KMS-11 (cell line): ENCODE measurements at regions not wholly inside any gene's neighbourhood (a gene's known extent, or its start where the extent isn't known, plus 50 kb on each side); places are given as distances from the start of the nearest gene placed in this dataset.
"Not testable (repeated sequence)": the region's sequence is repeated elsewhere in the genome, so short reads cannot be mapped to it uniquely, and the experiment has no call there.

Experiments
- H2AFZ ChIP-seq: fragments of 200-600 bp; sonication (generic); 2 replicates; pipeline ENCODE4 v1.6.1; 2016; ENCODE audit warnings: antibody characterized with exemption, mixed run types, low read depth
- H3K27ac ChIP-seq: fragments of 200-600 bp; sonication (generic); 2 replicates; pipeline ENCODE4 v1.6.1; 2016; ENCODE audit warnings: mild to moderate bottlenecking, mixed run types
- H3K27me3 ChIP-seq: fragments of 200-600 bp; sonication (generic); 2 replicates; pipeline ENCODE4 v1.6.1; 2017; ENCODE audit warnings: mild to moderate bottlenecking, low read depth, mixed run types, moderate library complexity; ENCODE audit not compliant: insufficient read depth
- H3K36me3 ChIP-seq: fragments of 200-600 bp; sonication (generic); 2 replicates; pipeline ENCODE4 v1.6.1; 2017; ENCODE audit warnings: mild to moderate bottlenecking, mixed run types; ENCODE audit not compliant: insufficient read depth
- H3K4me1 ChIP-seq: fragments of 200-600 bp; sonication (generic); 2 replicates; pipeline ENCODE4 v1.6.1; 2016; ENCODE audit warnings: mild to moderate bottlenecking, low read depth, mixed run types; ENCODE audit not compliant: poor library complexity, severe bottlenecking
- H3K4me2 ChIP-seq: fragments of 200-600 bp; sonication (generic); 2 replicates; pipeline ENCODE4 v1.7.0; 2016; ENCODE audit warnings: mild to moderate bottlenecking, mixed run types
- H3K4me3 ChIP-seq: fragments of 200-600 bp; sonication (generic); IDR thresholded peaks from 2 replicates; pipeline ENCODE4 v1.6.1; 2017; ENCODE audit warnings: low read depth, low read length, mixed read lengths; ENCODE audit not compliant: insufficient read depth
- H3K79me2 ChIP-seq: fragments of 200-600 bp; sonication (generic); 2 replicates; pipeline ENCODE4 v1.6.1; 2016; ENCODE audit warnings: low read depth, mixed run types; ENCODE audit not compliant: insufficient read depth
- H3K9ac ChIP-seq: fragments of 200-600 bp; sonication (generic); 2 replicates; pipeline ENCODE4 v1.6.1; 2016; ENCODE audit warnings: mild to moderate bottlenecking, mixed run types
- H4K20me1 ChIP-seq: fragments of 200-600 bp; sonication (generic); 2 replicates; pipeline ENCODE4 v1.6.1; 2016; ENCODE audit warnings: mild to moderate bottlenecking, mixed run types; ENCODE audit not compliant: insufficient read depth
- CTCF ChIP-seq: fragments of 200-600 bp; sonication (generic); conservative IDR thresholded peaks from 2 replicates; pipeline ENCODE4 v1.6.1; 2017; ENCODE audit warnings: low read depth, mild to moderate bottlenecking, antibody characterized with exemption, low read length, moderate library complexity, mixed read lengths

DNA sequence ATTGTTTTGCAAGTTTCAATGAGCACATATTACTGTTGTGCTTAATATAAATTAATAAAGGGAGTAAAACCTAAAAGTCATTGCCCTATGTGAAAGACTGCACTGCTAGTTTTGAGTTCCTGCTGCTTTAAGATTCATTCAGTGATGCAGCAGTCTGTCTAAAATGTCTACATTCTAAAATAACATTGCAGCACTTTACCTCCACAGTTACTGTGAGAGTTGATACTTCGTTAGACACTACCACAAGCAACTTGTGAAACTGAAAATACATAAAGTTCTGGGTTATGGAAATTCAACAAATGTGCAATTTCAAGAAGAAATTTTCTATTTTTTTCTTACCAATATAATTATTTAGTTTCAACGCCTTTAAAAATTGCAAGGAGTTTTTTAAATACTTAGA lies 1175.2 kb upstream of the DIAPH2 start:
- Histone ChIP-seq H3K4me1 (peaks cover 9% of the 10 kb centered on the region), H3K4me2 (no peak overlapping the region; the same call in 1 of the 2 replicates), H3K9ac (no peak overlapping the region)

GRCh38 chrX:95524018-95524417 lies 1160.6 kb upstream of the DIAPH2 start:
- H3K9ac ChIP-seq, result not testable (repeated sequence)

More for the DNA sequence above, 1175.2 kb upstream of the DIAPH2 start:
- Histone ChIP-seq H4K20me1 (no peaks in the 10 kb centered on the region), H3K27ac (no peak overlapping the region), H2AFZ (no peak overlapping the region), H3K79me2 (no peaks in the 10 kb centered on the region), H3K4me3 (no peak overlapping the region), H3K36me3 (no peaks in the 10 kb centered on the region), H3K27me3 (no peaks in the 10 kb centered on the region)
- TF ChIP-seq CTCF, result no peak

DNA sequence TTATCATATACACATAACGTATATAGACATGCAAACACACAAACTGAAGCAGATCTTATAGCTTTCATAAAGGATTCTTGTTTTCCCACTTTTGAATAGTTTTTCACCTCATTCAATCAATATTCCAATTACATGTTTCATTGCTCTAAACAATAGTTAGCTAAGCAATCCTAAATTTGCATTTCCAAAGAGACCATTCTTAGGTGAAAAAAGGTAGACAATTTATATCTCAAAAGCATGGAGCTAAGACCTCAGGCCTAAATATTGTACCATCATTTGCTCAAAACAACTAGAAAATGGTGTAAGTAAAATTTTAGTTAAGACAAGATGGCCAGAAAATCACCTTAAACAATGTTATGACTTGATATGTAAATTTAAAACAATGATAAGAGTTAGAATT lies 1148.5 kb upstream of the DIAPH2 start:
- no peak overlapping the region for H3K4me3 ChIP-seq
- H3K27ac ChIP-seq, result no peak overlapping the region
- no peak overlapping the region for H3K4me2 ChIP-seq
- H4K20me1 ChIP-seq, result no peaks in the 10 kb centered on the region
- no peak overlapping the region for H3K9ac ChIP-seq
- no peaks in the 10 kb centered on the region for H3K27me3 ChIP-seq
- H2AFZ ChIP-seq, result no peak overlapping the region
- H3K79me2 ChIP-seq, result no peaks in the 10 kb centered on the region
- H3K36me3 ChIP-seq, result no peaks in the 10 kb centered on the region
- H3K4me1 ChIP-seq, result no peaks in the 10 kb centered on the region
- TF ChIP-seq CTCF, result no peak

More at GRCh38 chrX:95524018-95524417, 1160.6 kb upstream of the DIAPH2 start:
- H3K27me3 ChIP-seq, H3K27ac ChIP-seq, H2AFZ ChIP-seq, H3K4me2 ChIP-seq, H3K36me3 ChIP-seq, H3K4me3 ChIP-seq, H4K20me1 ChIP-seq, H3K79me2 ChIP-seq, H3K4me1 ChIP-seq: not testable (repeated sequence)

- no peak for TF ChIP-seq CTCF
- H3K27ac ChIP-seq, result no peak overlapping the region
- H2AFZ ChIP-seq, result no peak overlapping the region
Measured at GRCh38 chrX:95536661-95537060, 1148.0 kb upstream of the DIAPH2 start.

GRCh38 chrX:95539041-95539440 lies 1145.6 kb upstream of the DIAPH2 start:
- Histone ChIP-seq H3K27ac (no peak overlapping the region), H3K36me3 (no peaks in the 10 kb centered on the region), H2AFZ (no peak overlapping the region), H3K27me3 (no peaks in the 10 kb centered on the region), H3K9ac (no peak overlapping the region), H3K4me3 (no peak overlapping the region), H3K79me2 (no peaks in the 10 kb centered on the region), H3K4me2 (no peak overlapping the region), H4K20me1 (no peaks in the 10 kb centered on the region), H3K4me1 (no peaks in the 10 kb centered on the region)
- no peak for TF ChIP-seq CTCF

More at GRCh38 chrX:95536661-95537060, 1148.0 kb upstream of the DIAPH2 start:
- Histone ChIP-seq H3K9ac (no peak overlapping the region), H3K4me2 (no peak overlapping the region), H3K4me1 (no peaks in the 10 kb centered on the region), H3K27me3 (no peaks in the 10 kb centered on the region), H3K36me3 (no peaks in the 10 kb centered on the region), H3K79me2 (no peaks in the 10 kb centered on the region), H3K4me3 (no peak overlapping the region), H4K20me1 (no peaks in the 10 kb centered on the region)

DNA sequence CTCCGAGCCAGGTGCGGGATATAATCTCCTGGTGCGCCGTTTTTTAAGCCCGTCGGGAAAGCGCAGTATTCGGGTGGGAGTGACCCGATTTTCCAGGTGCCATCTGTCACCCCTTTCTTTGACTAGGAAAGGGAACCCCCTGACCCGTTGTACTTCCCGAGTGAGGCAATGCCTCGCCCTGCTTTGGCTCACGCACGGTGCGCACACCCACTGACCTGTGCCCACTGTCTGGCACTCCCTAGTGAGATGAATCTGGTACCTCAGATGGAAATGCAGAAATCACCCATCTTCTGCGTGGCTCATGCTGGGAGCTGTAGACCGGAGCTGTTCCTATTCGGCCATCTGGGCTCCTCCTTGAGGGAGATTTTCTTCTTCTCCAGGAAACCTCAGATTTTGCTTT lies 1135.1 kb upstream of the DIAPH2 start:
- H2AFZ ChIP-seq, H3K9ac ChIP-seq, H3K4me2 ChIP-seq, H4K20me1 ChIP-seq, H3K4me3 ChIP-seq, H3K4me1 ChIP-seq, H3K27me3 ChIP-seq, H3K27ac ChIP-seq, H3K79me2 ChIP-seq, H3K36me3 ChIP-seq: not testable (repeated sequence)
